SJCRH30 (cell line): ENCODE measurements at regions not wholly inside any gene's neighbourhood (a gene's known extent, or its start where the extent isn't known, plus 50 kb on each side); places are given as distances from the start of the nearest gene placed in this dataset.

Experiments
- DNase-seq, 2 experiments: peaks; one replicate each; pipeline ENCODE4 v3.0.0-alpha.2; 2015 to 2020
- H3K27ac ChIP-seq: fragments of 250-450 bp; sonication (Bioruptor Pico); 2 replicates; pipeline ENCODE4 v1.5.1; 2020; ENCODE audit warnings: mild to moderate bottlenecking, moderate library complexity
- H3K27me3 ChIP-seq: fragments of 250-450 bp; sonication (Bioruptor Pico); 2 replicates; pipeline ENCODE4 v1.5.1; 2020; ENCODE audit warnings: mild to moderate bottlenecking, moderate library complexity
- H3K36me3 ChIP-seq: fragments of 250-450 bp; sonication (Bioruptor Pico); 2 replicates; pipeline ENCODE4 v1.5.1; 2020; ENCODE audit warnings: mild to moderate bottlenecking, moderate library complexity
- H3K4me1 ChIP-seq: fragments of 250-450 bp; sonication (Bioruptor Pico); 2 replicates; pipeline ENCODE4 v1.5.1; 2020; ENCODE audit warnings: mild to moderate bottlenecking, moderate library complexity
- H3K4me3 ChIP-seq: fragments of 250-450 bp; sonication (Bioruptor Pico); 2 replicates; pipeline ENCODE4 v1.5.1; 2020; ENCODE audit warnings: mild to moderate bottlenecking, moderate library complexity
- H3K9me3 ChIP-seq: fragments of 250-450 bp; sonication (Bioruptor Pico); replicated peaks from 2 replicates; pipeline ENCODE4 v1.5.1; 2020; ENCODE audit warnings: mild to moderate bottlenecking, moderate library complexity

- Histone ChIP-seq H3K9me3 (no peaks in the 10 kb centered on the region), H3K27ac (no peak overlapping the region), H3K4me1 (peaks cover 3% of the 10 kb centered on the region; the same call in 1 of the 2 replicates), H3K36me3 (no peaks in the 10 kb centered on the region; the same call in 1 of the 2 replicates), H3K27me3 (no peaks in the 10 kb centered on the region), H3K4me3 (no peak overlapping the region)
- DNase-seq: no peak
Measured at GRCh38 chr13:59464926-59465325, 698.8 kb downstream of the DIAPH3 start.

DNA sequence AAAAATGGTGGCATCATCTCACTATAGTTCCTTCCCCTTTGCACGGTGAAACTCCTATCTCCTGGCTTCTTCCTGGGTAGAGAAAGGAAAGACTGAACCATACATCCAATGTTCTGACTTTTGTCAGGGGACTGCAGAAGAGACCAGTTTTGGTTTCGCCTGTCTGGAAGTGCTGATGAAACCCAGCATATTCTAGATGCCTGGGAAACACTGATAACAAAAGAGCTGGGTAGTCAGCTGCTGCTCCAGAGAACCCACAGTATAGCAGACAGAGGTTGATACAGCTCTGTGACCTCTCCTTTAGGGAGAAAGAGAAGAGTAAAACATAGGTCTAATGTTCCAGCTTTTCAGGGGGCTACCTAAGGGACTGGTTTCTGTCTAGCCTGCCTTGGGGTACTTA is 695.3 kb downstream of the DIAPH3 start:
- Histone ChIP-seq H3K4me3 (no peak overlapping the region), H3K4me1 (peaks cover 8% of the 10 kb centered on the region), H3K27me3 (no peaks in the 10 kb centered on the region), H3K27ac (no peak overlapping the region), H3K9me3 (no peaks in the 10 kb centered on the region), H3K36me3 (no peaks in the 10 kb centered on the region; the same call in 1 of the 2 replicates)
- no peak for DNase-seq

- Histone ChIP-seq H3K27me3 (no peaks in the 10 kb centered on the region), H3K36me3 (no peaks in the 10 kb centered on the region; the same call in 1 of the 2 replicates), H3K27ac (no peak overlapping the region), H3K4me1 (peaks cover 8% of the 10 kb centered on the region), H3K4me3 (no peak overlapping the region), H3K9me3 (no peaks in the 10 kb centered on the region)
- DNase-seq: no peak
Measured at GRCh38 chr13:59471106-59471505, 692.6 kb downstream of the DIAPH3 start.

- H3K27ac ChIP-seq: no peak overlapping the region
- no peak overlapping the region for H3K4me3 ChIP-seq
- no peaks in the 10 kb centered on the region for H3K27me3 ChIP-seq
- H3K9me3 ChIP-seq: no peaks in the 10 kb centered on the region
- peaks cover 8% of the 10 kb centered on the region for H3K4me1 ChIP-seq
- no peak for DNase-seq
- H3K36me3 ChIP-seq: no peaks in the 10 kb centered on the region; the same call in 1 of the 2 replicates
Measured at GRCh38 chr13:59472134-59472533, 691.6 kb downstream of the DIAPH3 start.

GRCh38 chr13:59474696-59475095 is 689.0 kb downstream of the DIAPH3 start:
- Histone ChIP-seq H3K36me3 (no peaks in the 10 kb centered on the region; the same call in 1 of the 2 replicates), H3K27ac (no peak overlapping the region), H3K27me3 (no peaks in the 10 kb centered on the region), H3K9me3 (no peaks in the 10 kb centered on the region), H3K4me1 (peaks cover 15% of the 10 kb centered on the region), H3K4me3 (no peak overlapping the region)
- no peak for DNase-seq

GRCh38 chr13:59475911-59476310 is 687.8 kb downstream of the DIAPH3 start:
- Histone ChIP-seq H3K27me3 (no peaks in the 10 kb centered on the region), H3K36me3 (no peaks in the 10 kb centered on the region), H3K4me3 (no peak overlapping the region), H3K9me3 (no peaks in the 10 kb centered on the region), H3K4me1 (peaks cover 27% of the 10 kb centered on the region), H3K27ac (no peak overlapping the region)
- DNase-seq: no peak

DNA sequence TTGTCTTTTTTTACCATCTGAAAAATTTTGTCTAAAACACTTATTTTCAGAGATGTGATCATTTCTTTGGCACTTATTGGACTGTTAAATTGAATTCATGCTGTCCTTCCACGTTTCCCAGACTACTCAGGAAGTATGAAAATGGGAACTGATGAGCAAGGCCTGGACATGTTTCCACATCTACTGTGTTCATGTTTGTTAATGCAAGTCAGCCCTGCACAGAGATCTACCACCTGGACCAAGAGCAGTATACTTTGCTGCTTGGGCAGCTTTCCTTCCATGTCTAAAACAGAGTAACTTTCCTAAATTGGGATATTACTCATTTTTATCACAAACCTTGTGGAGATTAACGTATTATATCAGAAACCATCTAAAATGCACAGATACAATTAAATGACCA is 687.4 kb downstream of the DIAPH3 start:
- DNase-seq: no peak
- Histone ChIP-seq H3K4me3 (no peak overlapping the region), H3K4me1 (peaks cover 28% of the 10 kb centered on the region), H3K27me3 (no peaks in the 10 kb centered on the region), H3K9me3 (no peaks in the 10 kb centered on the region), H3K27ac (no peak overlapping the region), H3K36me3 (no peaks in the 10 kb centered on the region)

GRCh38 chr13:59477011-59477410 is 686.7 kb downstream of the DIAPH3 start:
- DNase-seq: no peak
- Histone ChIP-seq H3K4me1 (peaks cover 30% of the 10 kb centered on the region), H3K9me3 (no peaks in the 10 kb centered on the region), H3K27me3 (no peaks in the 10 kb centered on the region), H3K27ac (no peak overlapping the region), H3K4me3 (no peak overlapping the region), H3K36me3 (no peaks in the 10 kb centered on the region)

- DNase-seq: no peak
- no peak overlapping the region for H3K4me3 ChIP-seq
Measured at GRCh38 chr13:59478908-59479307, 684.8 kb downstream of the DIAPH3 start.

GRCh38 chr13:59479629-59480028 is 684.1 kb downstream of the DIAPH3 start:
- no peaks in the 10 kb centered on the region for H3K36me3 ChIP-seq
- DNase-seq: peak in 1 of 2 experiments; percentile 18
- no peak overlapping the region for H3K4me3 ChIP-seq
- H3K9me3 ChIP-seq: no peaks in the 10 kb centered on the region
- H3K27ac ChIP-seq: peak overlapping the region; percentile 95
- H3K27me3 ChIP-seq: no peaks in the 10 kb centered on the region
- H3K4me1 ChIP-seq: peaks cover 30% of the 10 kb centered on the region

More at GRCh38 chr13:59478908-59479307, 684.8 kb downstream of the DIAPH3 start:
- H3K4me1 ChIP-seq: peaks cover 30% of the 10 kb centered on the region
- no peak overlapping the region; the same call in 1 of the 2 replicates for H3K27ac ChIP-seq
- no peaks in the 10 kb centered on the region for H3K36me3 ChIP-seq
- H3K9me3 ChIP-seq: no peaks in the 10 kb centered on the region
- no peaks in the 10 kb centered on the region for H3K27me3 ChIP-seq

DNA sequence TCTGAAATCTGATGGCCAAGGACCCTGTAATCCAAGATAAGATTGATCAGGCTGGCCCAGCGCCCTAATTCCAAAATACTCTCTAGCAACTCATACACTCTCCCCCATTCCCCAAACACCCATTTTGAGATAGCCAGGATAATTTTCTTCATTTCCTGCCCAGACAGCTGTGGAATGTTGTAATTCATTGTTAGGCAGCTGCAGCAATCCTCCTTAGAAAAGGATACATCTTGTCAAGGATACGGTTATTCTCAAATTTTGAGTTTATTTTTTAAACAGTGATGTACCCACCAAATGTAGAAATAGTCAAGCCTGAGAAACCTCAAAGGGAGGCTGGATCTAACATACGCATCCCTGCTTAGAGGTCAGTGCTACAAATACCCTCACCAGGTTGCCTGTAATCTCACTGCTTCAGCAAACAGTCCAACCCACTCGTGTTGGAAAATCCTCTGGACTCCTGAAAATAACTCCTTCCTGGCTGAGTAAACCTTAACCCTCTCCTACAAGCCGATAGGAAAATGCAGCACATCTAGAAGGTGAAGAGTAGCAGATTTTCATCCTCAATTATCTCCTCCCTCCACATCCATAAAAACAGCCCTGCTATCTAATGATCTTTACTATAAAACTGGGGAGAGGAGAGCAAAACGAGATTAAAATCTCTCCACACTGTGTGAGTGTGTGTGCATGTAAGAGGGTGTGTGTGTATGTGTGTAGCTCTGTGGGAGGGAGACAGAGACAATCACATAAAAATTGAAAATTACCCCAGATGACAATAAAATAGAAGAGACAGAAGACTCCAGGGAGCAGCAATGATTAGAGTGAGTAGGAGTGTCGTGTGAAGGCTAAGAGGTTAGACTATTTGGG is 683.1 kb downstream of the DIAPH3 start:
- DNase-seq: peak; percentile 41 to 72
- peak overlapping the region; percentile 29 for H3K4me3 ChIP-seq
- peak overlapping the region; percentile 95 for H3K27ac ChIP-seq
- no peaks in the 10 kb centered on the region for H3K9me3 ChIP-seq
- peaks cover 30% of the 10 kb centered on the region for H3K4me1 ChIP-seq
- H3K27me3 ChIP-seq: no peaks in the 10 kb centered on the region
- no peaks in the 10 kb centered on the region for H3K36me3 ChIP-seq

GRCh38 chr13:59483501-59484145 is 680.1 kb downstream of the DIAPH3 start:
- Histone ChIP-seq H3K36me3 (no peaks in the 10 kb centered on the region), H3K4me1 (peaks cover 29% of the 10 kb centered on the region)

GRCh38 chr13:59487883-59488282 is 675.8 kb downstream of the DIAPH3 start:
- no peaks in the 10 kb centered on the region for H3K36me3 ChIP-seq
- H3K4me3 ChIP-seq: no peak overlapping the region

More at GRCh38 chr13:59483501-59484145, 680.1 kb downstream of the DIAPH3 start:
- Histone ChIP-seq H3K9me3 (no peaks in the 10 kb centered on the region), H3K4me3 (no peak overlapping the region), H3K27me3 (no peaks in the 10 kb centered on the region), H3K27ac (no peak overlapping the region)
- DNase-seq: no peak

GRCh38 chr13:59488436-59488835 is 675.3 kb downstream of the DIAPH3 start:
- Histone ChIP-seq H3K9me3 (no peaks in the 10 kb centered on the region), H3K27me3 (no peaks in the 10 kb centered on the region), H3K36me3 (no peaks in the 10 kb centered on the region), H3K4me3 (no peak overlapping the region), H3K4me1 (no peaks in the 10 kb centered on the region), H3K27ac (no peak overlapping the region)
- DNase-seq: no peak

More at GRCh38 chr13:59487883-59488282, 675.8 kb downstream of the DIAPH3 start:
- H3K27me3 ChIP-seq: no peaks in the 10 kb centered on the region
- no peaks in the 10 kb centered on the region for H3K4me1 ChIP-seq
- H3K27ac ChIP-seq: no peak overlapping the region
- no peak for DNase-seq
- H3K9me3 ChIP-seq: no peaks in the 10 kb centered on the region

- no peaks in the 10 kb centered on the region for H3K36me3 ChIP-seq
- H3K9me3 ChIP-seq: no peaks in the 10 kb centered on the region
- peaks cover 21% of the 10 kb centered on the region for H3K4me1 ChIP-seq
- H3K27me3 ChIP-seq: no peaks in the 10 kb centered on the region
- DNase-seq: no peak
- H3K4me3 ChIP-seq: no peak overlapping the region
- H3K27ac ChIP-seq: no peak overlapping the region
Measured at GRCh38 chr13:59490651-59491050, 673.1 kb downstream of the DIAPH3 start.
